ENCODE measurements at regions not wholly inside any gene's neighbourhood (a gene's known extent, or its start where the extent isn't known, plus 50 kb on each side); places are given as distances from the start of the nearest gene placed in this dataset.

DNA sequence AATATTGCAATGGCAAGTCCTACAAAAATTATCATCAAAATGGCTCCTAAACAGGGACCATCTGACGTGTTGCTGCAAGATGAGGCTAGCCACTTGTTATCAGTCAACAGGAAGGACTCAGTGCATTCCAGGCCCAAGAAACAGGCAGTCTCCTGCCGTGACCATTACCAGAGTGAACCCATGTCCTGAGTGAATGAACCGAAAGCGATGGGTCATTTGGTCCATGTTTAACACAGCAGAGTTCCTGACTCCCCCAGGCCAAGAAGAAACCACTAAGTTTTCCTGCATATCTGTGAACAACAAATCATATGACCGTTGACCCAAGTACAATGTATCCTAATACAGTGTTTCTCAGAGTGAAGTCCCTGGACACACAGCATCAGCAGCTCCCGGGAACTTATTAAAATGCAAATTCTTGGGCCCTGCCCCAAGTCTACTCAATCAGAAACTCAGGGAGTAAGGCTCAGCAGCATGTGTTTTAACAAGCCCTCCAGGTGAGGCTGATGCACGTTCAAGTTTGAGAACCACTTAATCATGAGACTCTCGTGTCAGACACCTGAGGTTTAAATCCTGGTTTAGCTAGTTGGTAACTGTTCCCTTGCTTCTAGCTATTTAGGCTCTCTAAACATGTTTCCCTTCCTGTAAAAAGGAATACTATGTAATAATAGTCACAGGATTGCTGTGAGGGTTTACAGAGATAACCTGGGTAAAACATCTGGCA, 429.4 kb upstream of the MAF start:
- TF ChIP-seq GLIS3 (CRISPR knock-in tag; IDR thresholded peaks at IDR 0.05) = no peak
- no peak for TF ChIP-seq RARB (CRISPR knock-in tag; IDR thresholded peaks at IDR 0.05)
- TF ChIP-seq, protein P1, sequence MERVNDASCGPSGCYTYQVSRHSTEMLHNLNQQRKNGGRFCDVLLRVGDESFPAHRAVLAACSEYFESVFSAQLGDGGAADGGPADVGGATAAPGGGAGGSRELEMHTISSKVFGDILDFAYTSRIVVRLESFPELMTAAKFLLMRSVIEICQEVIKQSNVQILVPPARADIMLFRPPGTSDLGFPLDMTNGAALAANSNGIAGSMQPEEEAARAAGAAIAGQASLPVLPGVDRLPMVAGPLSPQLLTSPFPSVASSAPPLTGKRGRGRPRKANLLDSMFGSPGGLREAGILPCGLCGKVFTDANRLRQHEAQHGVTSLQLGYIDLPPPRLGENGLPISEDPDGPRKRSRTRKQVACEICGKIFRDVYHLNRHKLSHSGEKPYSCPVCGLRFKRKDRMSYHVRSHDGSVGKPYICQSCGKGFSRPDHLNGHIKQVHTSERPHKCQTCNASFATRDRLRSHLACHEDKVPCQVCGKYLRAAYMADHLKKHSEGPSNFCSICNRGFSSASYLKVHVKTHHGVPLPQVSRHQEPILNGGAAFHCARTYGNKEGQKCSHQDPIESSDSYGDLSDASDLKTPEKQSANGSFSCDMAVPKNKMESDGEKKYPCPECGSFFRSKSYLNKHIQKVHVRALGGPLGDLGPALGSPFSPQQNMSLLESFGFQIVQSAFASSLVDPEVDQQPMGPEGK (CRISPR knock-in tag; IDR thresholded peaks at IDR 0.05; ENCODE audit: borderline replicate concordance) = no peak
- no peak for TF ChIP-seq ZC3H10 (CRISPR knock-in tag; IDR thresholded peaks at IDR 0.05)
- TF ChIP-seq TCF4 (CRISPR knock-in tag; IDR thresholded peaks at IDR 0.05; ENCODE audit: borderline replicate concordance) = no peak
- no peak for TF ChIP-seq BACH2 (CRISPR knock-in tag; IDR thresholded peaks at IDR 0.05; ENCODE audit: borderline replicate concordance)
- no peak for TF ChIP-seq CSDC2 (CRISPR knock-in tag; IDR thresholded peaks at IDR 0.05)
- TF ChIP-seq ZFP3 (CRISPR knock-in tag; IDR thresholded peaks at IDR 0.05) = no peak
- no peak for ATAC-seq

DNA sequence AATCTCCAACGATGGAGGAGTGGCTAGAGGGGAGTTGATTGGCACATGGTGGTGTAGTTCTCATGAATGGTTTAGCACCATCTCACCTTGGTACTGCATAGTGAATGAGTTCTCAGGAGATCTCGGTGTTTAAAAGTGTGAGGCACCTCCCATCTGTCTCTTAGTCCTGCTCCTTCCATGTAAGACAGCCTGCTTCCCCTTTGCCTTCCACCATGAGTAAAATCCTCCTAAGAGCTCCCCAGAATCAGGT, 428.8 kb upstream of the MAF start:
- TF ChIP-seq ZFP3 (CRISPR knock-in tag; IDR thresholded peaks at IDR 0.05) (no peak), ZFP30 (CRISPR knock-in tag; IDR thresholded peaks at IDR 0.05) (no peak), SNAI2 (CRISPR knock-in tag; IDR thresholded peaks at IDR 0.05) (no peak), ISL1 (CRISPR knock-in tag; IDR thresholded peaks at IDR 0.05) (no peak), BACH2 (CRISPR knock-in tag; IDR thresholded peaks at IDR 0.05; ENCODE audit: borderline replicate concordance) (no peak), ZNF8 (CRISPR knock-in tag; IDR thresholded peaks at IDR 0.05) (no peak), ZC3H10 (CRISPR knock-in tag; IDR thresholded peaks at IDR 0.05) (no peak), TOX (CRISPR knock-in tag; IDR thresholded peaks at IDR 0.05; ENCODE audit: borderline replicate concordance) (no peak), PPARA (CRISPR knock-in tag; IDR thresholded peaks at IDR 0.05; ENCODE audit: borderline replicate concordance) (no peak), ARNTL (CRISPR knock-in tag; IDR thresholded peaks at IDR 0.05; ENCODE audit: borderline replicate concordance, low read depth) (no peak)
- TF ChIP-seq, protein P1 (CRISPR knock-in tag; IDR thresholded peaks at IDR 0.05; ENCODE audit: borderline replicate concordance) = no peak
- no peak for ATAC-seq

- TF ChIP-seq ZNF565 (CRISPR knock-in tag; conservative IDR thresholded peaks at IDR 0.05; ENCODE audit: low read depth) (no peak), BACH2 (CRISPR knock-in tag; IDR thresholded peaks at IDR 0.05; ENCODE audit: borderline replicate concordance) (no peak), TCF4 (CRISPR knock-in tag; IDR thresholded peaks at IDR 0.05; ENCODE audit: borderline replicate concordance) (no peak), TSHZ2 (CRISPR knock-in tag; IDR thresholded peaks at IDR 0.05) (no peak), CSRNP3 (CRISPR knock-in tag; IDR thresholded peaks at IDR 0.05) (no peak), ZFP3 (CRISPR knock-in tag; IDR thresholded peaks at IDR 0.05) (no peak), RARB (CRISPR knock-in tag; IDR thresholded peaks at IDR 0.05) (no peak), ZNF8 (CRISPR knock-in tag; IDR thresholded peaks at IDR 0.05) (no peak), ESRRG (CRISPR knock-in tag; IDR thresholded peaks at IDR 0.05) (no peak), OSR1 (CRISPR knock-in tag; IDR thresholded peaks at IDR 0.05) (no peak), GLIS3 (CRISPR knock-in tag; IDR thresholded peaks at IDR 0.05) (no peak), TOX (CRISPR knock-in tag; IDR thresholded peaks at IDR 0.05; ENCODE audit: borderline replicate concordance) (no peak), ZNF70 (CRISPR knock-in tag; IDR thresholded peaks at IDR 0.05) (no peak)
- no peak for ATAC-seq
These were observed 428.2 kb upstream of the MAF start for GRCh38 chr16:80028581-80029380.
